Caco-2 (cell line): ENCODE measurements at regions not wholly inside any gene's neighbourhood (a gene's known extent, or its start where the extent isn't known, plus 50 kb on each side); places are given as distances from the start of the nearest gene placed in this dataset.

Experiments
- BruUV-seq: library from RNA; stranded (reverse); fragments of 400-500 nt; replicated peaks from 2 replicates; lab custom pipeline; 2021; lab: Mats Ljungman, UMichigan
- CTCF ChIA-PET: fragments of 300-600 bp; sonication (Branson Sonifier 250); formaldehyde crosslinking; loops from one replicate; lab custom pipeline; 2022; ENCODE audit warnings: antibody characterized with exemption; lab: Charles Lee
- POLR2A ChIA-PET: fragments of 300-600 bp; sonication (Branson Sonifier 250); formaldehyde crosslinking; loops from one replicate; lab custom pipeline; 2022; ENCODE audit warnings: antibody characterized with exemption; lab: Charles Lee
- DNase-seq, 2 experiments: peaks; one replicate each; pipeline versions ENCODE4 v3.0.0 to v3.0.0-alpha.2; 2020 to 2022
- H3K27me3 ChIP-seq: replicated peaks from 2 replicates; pipeline ENCODE4 v1.6.0; 2011; ENCODE audit warnings: low read length; ENCODE audit not compliant: control insufficient read depth, insufficient read depth
- H3K36me3 ChIP-seq: 2 replicates; pipeline ENCODE4 v1.5.1; 2011; ENCODE audit warnings: low read length; ENCODE audit not compliant: control insufficient read depth, insufficient read depth
- H3K4me1 ChIP-seq: fragments of 250-450 bp; sonication (Bioruptor Pico); 2 replicates; pipeline ENCODE4 v1.5.1; 2020; ENCODE audit warnings: mild to moderate bottlenecking
- H3K4me3 ChIP-seq: 2 replicates; pipeline ENCODE4 v1.5.1; 2011; ENCODE audit warnings: low read depth, mild to moderate bottlenecking, control low read depth, low read length
- H3K9me3 ChIP-seq: fragments of 250-450 bp; sonication (Bioruptor Pico); 2 replicates; pipeline ENCODE4 v1.5.1; 2020; ENCODE audit warnings: mild to moderate bottlenecking, moderate library complexity
- H3K27ac Mint-ChIP-seq: one replicate; pipeline ENCODE4 v1.8.0; 2022; ENCODE audit warnings: mixed read lengths; ENCODE audit not compliant: unreplicated experiment
- H3K27me3 Mint-ChIP-seq: one replicate; pipeline ENCODE4 v1.8.0; 2022; ENCODE audit warnings: mixed read lengths; ENCODE audit not compliant: insufficient read depth, unreplicated experiment
- H3K36me3 Mint-ChIP-seq: one replicate; pipeline ENCODE4 v1.8.0; 2022; ENCODE audit warnings: mild to moderate bottlenecking, mixed read lengths; ENCODE audit not compliant: insufficient read depth, unreplicated experiment
- H3K4me1 Mint-ChIP-seq: one replicate; pipeline ENCODE4 v1.8.0; 2022; ENCODE audit warnings: low read depth, mixed read lengths; ENCODE audit not compliant: unreplicated experiment
- H3K4me3 Mint-ChIP-seq: one replicate; pipeline ENCODE4 v1.8.0; 2022; ENCODE audit warnings: mild to moderate bottlenecking, moderate library complexity, mixed read lengths; ENCODE audit not compliant: unreplicated experiment
- H3K9me3 Mint-ChIP-seq: one replicate; pipeline ENCODE4 v1.8.0; 2022; ENCODE audit warnings: mixed read lengths; ENCODE audit not compliant: unreplicated experiment
- intact Hi-C: fragments of 100-400 bp; cut with micrococcal nuclease; formaldehyde crosslinking; loops from one replicate; pipeline ENCODE4 v1.10.0; 2022; ENCODE audit not compliant: unreplicated experiment
- TF ChIP-seq, protein P1 (sequence below), 2 experiments: fragments of 200-600 bp in 1 of 2; IDR thresholded peaks; 1 replicate in 1 of 2; 2 replicates in 1 of 2; pipeline versions ENCODE4 v1.5.1 to v1.8.0; 2011 to 2022; ENCODE audit warnings: antibody characterized with exemption in 1 of 2, control low read depth in 1 of 2, inconsistent platforms in 1 of 2, low read depth in 1 of 2, low read length in 1 of 2, mild to moderate bottlenecking in 1 of 2, moderate library complexity in 1 of 2; ENCODE audit not compliant: insufficient read depth in 1 of 2, severe bottlenecking in 1 of 2, unreplicated experiment in 1 of 2

DNA sequence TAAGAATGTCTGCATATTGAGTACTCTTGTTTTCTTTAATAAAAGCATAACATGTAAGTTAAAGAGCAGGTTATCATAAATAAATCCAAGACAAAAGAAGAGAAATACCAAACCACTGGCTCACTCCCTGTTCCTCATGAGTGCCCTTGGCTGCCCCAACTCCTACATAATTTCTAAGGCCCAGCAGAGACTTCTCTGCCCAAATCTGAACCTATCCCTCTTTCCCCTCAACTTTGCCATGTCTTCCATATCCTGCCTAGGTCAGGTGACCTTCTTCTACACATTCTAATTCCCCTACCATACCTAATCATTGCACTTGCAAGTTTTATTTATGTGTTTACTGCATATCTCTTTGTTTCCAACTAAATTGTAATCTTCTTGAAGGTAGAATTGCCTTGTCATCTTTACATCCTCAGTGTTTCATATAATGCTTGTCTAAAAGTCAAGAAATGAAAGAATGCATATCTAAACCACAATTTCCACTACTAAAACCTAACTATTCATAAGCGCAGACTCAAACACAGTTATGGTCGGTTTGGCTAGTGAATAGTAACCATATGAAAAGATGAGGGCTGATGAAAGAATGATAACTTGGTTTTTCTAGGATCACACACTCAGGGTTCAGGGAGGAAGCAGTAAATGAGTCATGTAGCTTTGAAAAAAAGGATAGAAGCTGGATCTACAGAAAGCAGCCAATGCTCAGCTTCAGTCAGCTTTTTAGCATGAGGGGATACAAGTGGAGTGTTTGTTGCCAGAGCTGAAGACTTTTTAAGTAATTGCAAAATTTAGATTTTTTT is 53.3 kb upstream of the EYA4 start:
- no peaks in the 10 kb centered on the region for H3K27me3 Mint-ChIP-seq
- H3K4me1 ChIP-seq: peaks cover 16% of the 10 kb centered on the region; the same call in 1 of the 2 replicates
- POLR2A ChIA-PET: no interaction called here
- no peak overlapping the region for H3K4me3 Mint-ChIP-seq
- intact Hi-C loops: loop anchor here (10.0 kb wide), 2 partner anchors 177 to 223 kb away; no protein-coding TSS in a partner anchor
- no peaks in the 10 kb centered on the region for H3K9me3 ChIP-seq
- CTCF ChIA-PET: no interaction called here
- H3K27ac Mint-ChIP-seq: no peak overlapping the region
- TF ChIP-seq, protein P1, sequence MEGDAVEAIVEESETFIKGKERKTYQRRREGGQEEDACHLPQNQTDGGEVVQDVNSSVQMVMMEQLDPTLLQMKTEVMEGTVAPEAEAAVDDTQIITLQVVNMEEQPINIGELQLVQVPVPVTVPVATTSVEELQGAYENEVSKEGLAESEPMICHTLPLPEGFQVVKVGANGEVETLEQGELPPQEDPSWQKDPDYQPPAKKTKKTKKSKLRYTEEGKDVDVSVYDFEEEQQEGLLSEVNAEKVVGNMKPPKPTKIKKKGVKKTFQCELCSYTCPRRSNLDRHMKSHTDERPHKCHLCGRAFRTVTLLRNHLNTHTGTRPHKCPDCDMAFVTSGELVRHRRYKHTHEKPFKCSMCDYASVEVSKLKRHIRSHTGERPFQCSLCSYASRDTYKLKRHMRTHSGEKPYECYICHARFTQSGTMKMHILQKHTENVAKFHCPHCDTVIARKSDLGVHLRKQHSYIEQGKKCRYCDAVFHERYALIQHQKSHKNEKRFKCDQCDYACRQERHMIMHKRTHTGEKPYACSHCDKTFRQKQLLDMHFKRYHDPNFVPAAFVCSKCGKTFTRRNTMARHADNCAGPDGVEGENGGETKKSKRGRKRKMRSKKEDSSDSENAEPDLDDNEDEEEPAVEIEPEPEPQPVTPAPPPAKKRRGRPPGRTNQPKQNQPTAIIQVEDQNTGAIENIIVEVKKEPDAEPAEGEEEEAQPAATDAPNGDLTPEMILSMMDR (IDR thresholded peaks at IDR 0.05; ENCODE audit: insufficient read depth in 1 of 2, low read depth in 1 of 2, low read length in 1 of 2, severe bottlenecking in 1 of 2, unreplicated experiment in 1 of 2): no peak
- H3K4me1 Mint-ChIP-seq: no peaks in the 10 kb centered on the region
- no peak overlapping the region for H3K4me3 ChIP-seq
- no peak for DNase-seq
- no peaks in the 10 kb centered on the region for H3K36me3 ChIP-seq
- no peaks in the 10 kb centered on the region for H3K36me3 Mint-ChIP-seq
- H3K27me3 ChIP-seq: no peaks in the 10 kb centered on the region
- no TSS peak for BruUV-seq
- no peaks in the 10 kb centered on the region for H3K9me3 Mint-ChIP-seq

DNA sequence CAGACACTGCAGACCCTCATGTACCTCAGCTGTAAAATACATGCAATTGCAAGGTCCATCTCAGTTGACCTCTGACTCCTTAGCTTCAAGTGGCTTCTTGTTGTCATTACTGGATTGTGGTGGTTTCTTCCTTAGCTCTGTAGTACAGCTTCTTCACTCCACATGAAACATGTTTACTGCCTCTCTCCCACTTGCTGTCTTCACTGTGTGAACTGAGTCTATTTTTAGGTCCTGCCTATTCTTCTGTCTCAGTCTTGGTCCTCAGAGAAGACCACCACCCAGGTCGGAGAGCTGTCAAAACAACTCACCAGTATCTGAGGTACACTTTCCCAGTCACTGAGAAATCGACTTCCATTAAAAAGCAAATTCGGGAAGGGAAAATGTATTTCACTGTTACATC is 50.2 kb upstream of the EYA4 start:
- no peaks in the 10 kb centered on the region for H3K27me3 Mint-ChIP-seq
- H3K9me3 ChIP-seq: no peaks in the 10 kb centered on the region
- H3K4me1 ChIP-seq: peaks cover 16% of the 10 kb centered on the region; the same call in 1 of the 2 replicates
- no peaks in the 10 kb centered on the region for H3K27me3 ChIP-seq
- H3K4me3 ChIP-seq: no peak overlapping the region
- no peak overlapping the region for H3K4me3 Mint-ChIP-seq
- no peak overlapping the region for H3K27ac Mint-ChIP-seq
- TF ChIP-seq, protein P1 (IDR thresholded peaks at IDR 0.05; ENCODE audit: insufficient read depth in 1 of 2, low read depth in 1 of 2, low read length in 1 of 2, severe bottlenecking in 1 of 2, unreplicated experiment in 1 of 2): no peak
- H3K9me3 Mint-ChIP-seq: no peaks in the 10 kb centered on the region
- BruUV-seq: no TSS peak
- no peaks in the 10 kb centered on the region for H3K4me1 Mint-ChIP-seq
- intact Hi-C loops: no loop called here
- DNase-seq: no peak
- no peaks in the 10 kb centered on the region for H3K36me3 ChIP-seq
- POLR2A ChIA-PET: no interaction called here
- CTCF ChIA-PET: interaction anchor here (0.6 kb wide), 1 partner anchor 371 kb away, joined by 3 read pairs; no protein-coding TSS in a partner anchor
- H3K36me3 Mint-ChIP-seq: no peaks in the 10 kb centered on the region

- Mint-ChIP-seq H3K4me1 (no peaks in the 10 kb centered on the region), H3K27ac (no peak overlapping the region), H3K36me3 (no peaks in the 10 kb centered on the region), H3K27me3 (no peaks in the 10 kb centered on the region), H3K9me3 (no peaks in the 10 kb centered on the region), H3K4me3 (no peak overlapping the region)
- TF ChIP-seq, protein P1 (IDR thresholded peaks at IDR 0.05; ENCODE audit: insufficient read depth in 1 of 2, low read depth in 1 of 2, low read length in 1 of 2, severe bottlenecking in 1 of 2, unreplicated experiment in 1 of 2): no peak
- CTCF ChIA-PET: no interaction called here
- no peaks in the 10 kb centered on the region for H3K9me3 ChIP-seq
- peaks cover 16% of the 10 kb centered on the region; the same call in 1 of the 2 replicates for H3K4me1 ChIP-seq
- BruUV-seq: no TSS peak
- DNase-seq: no peak
- H3K27me3 ChIP-seq: no peaks in the 10 kb centered on the region
- no peak overlapping the region for H3K4me3 ChIP-seq
- intact Hi-C loops: no loop called here
- POLR2A ChIA-PET: no interaction called here
- no peaks in the 10 kb centered on the region for H3K36me3 ChIP-seq
These were observed 49.8 kb upstream of the EYA4 start for GRCh38 chr6:133191323-133191722.
